Erythroblast (primary cell): ENCODE measurements at regions not wholly inside any gene's neighbourhood (a gene's known extent, or its start where the extent isn't known, plus 50 kb on each side); places are given as distances from the start of the nearest gene placed in this dataset.

Experiments used
- GATA1 ChIP-seq: IDR thresholded peaks from 2 replicates; pipeline ENCODE4 v1.6.1; 2011; ENCODE audit warnings: low read depth, mild to moderate bottlenecking, control low read depth, low read length, moderate library complexity
- POLR2A ChIP-seq: IDR thresholded peaks from 2 replicates; pipeline ENCODE4 v1.6.1; 2011; ENCODE audit warnings: mild to moderate bottlenecking, low read length

DNA sequence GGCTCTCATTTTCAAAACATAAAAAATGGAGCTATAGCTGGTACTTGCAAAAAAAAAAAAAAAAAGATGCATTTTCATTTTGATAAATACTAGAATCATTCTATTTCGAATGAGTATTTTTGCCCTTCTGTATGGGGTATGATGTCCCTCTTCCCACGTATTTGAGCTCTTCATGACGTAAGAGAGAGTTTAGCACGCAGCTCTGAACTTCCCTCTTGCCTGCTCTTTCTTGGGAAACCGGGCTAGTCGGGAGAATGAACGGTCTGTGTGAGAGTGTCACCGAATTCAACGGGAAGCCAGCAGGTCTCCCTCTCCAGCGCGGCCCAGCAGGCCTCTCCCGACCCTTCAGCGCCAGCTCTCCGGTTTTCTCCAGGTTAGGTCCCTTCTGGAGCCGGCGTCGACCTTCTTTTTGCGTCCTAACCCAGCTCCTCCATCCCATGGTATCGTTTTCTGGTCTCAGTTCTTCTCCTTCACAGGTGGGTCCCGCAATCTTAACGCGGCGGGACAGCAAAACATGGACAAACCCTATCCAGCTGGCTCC is 159.2 kb upstream of the PITRM1 start:
- TF ChIP-seq POLR2A = no peak
- no peak for TF ChIP-seq GATA1
